ENCODE measurements at regions not wholly inside any gene's neighbourhood (a gene's known extent, or its start where the extent isn't known, plus 50 kb on each side); places are given as distances from the start of the nearest gene placed in this dataset.

- DNase-seq (ENCODE audit: low spot score) (peak; percentile 54), FAIRE-seq (no peak)
Observed at GRCh38 chr16:79805621-79806020, 205.1 kb upstream of the MAF start.

- DNase-seq (ENCODE audit: low spot score) (peak; percentile 99), FAIRE-seq (peak; percentile 99)
Observed at GRCh38 chr16:79801646-79802045, 201.1 kb upstream of the MAF start.

DNA sequence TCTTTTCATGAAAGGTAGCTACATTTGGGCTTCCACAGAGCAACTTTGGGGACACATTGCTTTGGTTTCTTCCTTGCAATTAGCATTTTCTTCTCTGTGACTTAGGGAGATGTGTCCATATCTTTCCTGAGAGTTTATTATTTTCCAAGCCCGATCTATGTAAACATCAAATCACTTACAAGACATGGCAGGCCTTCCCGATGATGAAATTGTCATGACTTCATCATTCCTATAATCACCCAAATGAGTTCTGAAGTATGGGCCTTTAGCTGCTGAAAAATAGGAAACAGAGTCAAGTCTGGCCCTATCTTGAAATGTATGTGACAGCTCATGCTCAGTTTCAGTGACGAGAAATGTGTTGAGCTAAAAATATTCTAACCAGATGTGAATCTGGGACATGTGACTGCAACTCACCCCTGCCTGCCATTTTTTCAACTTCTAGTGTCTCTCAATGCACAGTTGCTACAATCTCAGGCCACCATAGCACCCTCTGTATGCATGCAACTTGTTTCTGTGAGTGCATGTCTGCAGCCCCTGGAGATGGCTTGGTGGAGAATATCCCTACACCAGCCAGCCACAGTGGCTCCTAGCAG, 199.6 kb upstream of the MAF start:
- DNase-seq (ENCODE audit: low spot score), result no peak
- FAIRE-seq, result no peak

DNA sequence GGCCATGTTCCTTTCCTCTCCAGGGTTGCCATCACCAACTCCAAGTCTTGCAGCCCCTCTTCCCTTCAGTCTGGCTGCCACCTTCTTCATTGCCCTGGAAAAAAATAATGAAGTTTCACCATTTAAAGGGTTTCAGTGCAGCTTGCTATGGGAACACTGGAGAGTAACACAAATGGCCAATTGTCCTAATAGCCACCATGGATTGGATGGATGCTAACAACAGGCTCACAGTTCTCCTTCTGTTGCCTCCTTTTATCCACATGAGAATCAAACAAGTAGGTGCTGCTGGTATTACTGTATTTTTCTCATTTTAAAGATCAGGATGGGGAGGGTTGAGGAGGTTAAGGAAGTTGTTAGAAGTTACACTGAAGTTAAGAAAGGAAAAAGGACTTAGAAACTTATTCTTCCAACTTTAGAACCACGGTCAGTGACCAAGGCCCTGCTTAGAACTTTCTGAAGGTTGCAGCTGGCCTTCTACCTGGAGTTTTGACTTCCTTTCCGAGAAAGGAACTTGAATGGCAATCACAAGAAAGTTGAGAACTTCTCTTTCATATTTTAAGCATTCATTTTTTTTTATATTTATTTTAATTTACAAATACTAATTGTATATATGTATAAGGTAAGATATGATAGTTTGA, 198.0 kb upstream of the MAF start:
- FAIRE-seq (no peak), DNase-seq (ENCODE audit: low spot score) (no peak)

DNA sequence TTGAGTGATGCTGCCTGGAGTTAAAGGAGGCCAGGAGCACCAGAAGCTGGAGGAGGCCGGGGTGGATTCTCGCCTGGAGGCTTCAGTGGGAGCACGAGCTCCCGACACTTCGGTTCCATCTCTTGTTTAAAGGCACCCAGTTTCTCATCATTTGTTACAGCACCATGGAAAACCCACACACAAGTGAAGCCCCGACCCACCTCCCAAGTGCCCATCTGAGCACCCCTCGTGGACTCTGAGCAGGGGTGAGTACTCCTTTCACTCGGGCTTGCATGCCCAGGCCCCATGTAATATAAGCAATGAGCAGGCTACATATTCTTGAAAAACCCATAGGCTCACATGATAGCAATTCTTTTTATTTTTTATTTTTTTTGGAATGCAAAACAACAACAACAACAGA, 196.9 kb upstream of the MAF start:
- FAIRE-seq, result no peak
- no peak for DNase-seq (ENCODE audit: low spot score)

- FAIRE-seq (no peak), DNase-seq (ENCODE audit: low spot score) (no peak)
Observed at GRCh38 chr16:79795556-79795955, 195.0 kb upstream of the MAF start.

DNA sequence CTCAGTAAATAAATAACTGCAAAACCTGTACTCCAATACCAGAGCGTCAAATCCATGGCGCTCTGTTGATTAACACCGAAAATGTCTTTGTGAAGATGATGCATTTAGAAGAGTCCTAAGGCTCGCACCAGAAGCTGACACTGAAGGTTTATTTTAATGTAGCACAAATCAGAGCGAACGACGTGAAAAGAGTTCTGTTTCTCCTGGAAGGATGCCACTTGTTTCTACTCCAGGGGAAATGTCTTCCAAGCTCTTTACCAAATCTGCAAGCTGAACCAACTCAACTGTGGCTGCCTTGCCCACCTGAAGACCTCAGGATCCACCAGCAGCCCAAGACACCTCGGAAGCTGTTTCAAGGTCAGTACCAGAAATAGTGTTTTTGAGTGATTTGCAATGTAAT, 194.4 kb upstream of the MAF start:
- DNase-seq (ENCODE audit: low spot score), result no peak
- FAIRE-seq, result no peak

DNA sequence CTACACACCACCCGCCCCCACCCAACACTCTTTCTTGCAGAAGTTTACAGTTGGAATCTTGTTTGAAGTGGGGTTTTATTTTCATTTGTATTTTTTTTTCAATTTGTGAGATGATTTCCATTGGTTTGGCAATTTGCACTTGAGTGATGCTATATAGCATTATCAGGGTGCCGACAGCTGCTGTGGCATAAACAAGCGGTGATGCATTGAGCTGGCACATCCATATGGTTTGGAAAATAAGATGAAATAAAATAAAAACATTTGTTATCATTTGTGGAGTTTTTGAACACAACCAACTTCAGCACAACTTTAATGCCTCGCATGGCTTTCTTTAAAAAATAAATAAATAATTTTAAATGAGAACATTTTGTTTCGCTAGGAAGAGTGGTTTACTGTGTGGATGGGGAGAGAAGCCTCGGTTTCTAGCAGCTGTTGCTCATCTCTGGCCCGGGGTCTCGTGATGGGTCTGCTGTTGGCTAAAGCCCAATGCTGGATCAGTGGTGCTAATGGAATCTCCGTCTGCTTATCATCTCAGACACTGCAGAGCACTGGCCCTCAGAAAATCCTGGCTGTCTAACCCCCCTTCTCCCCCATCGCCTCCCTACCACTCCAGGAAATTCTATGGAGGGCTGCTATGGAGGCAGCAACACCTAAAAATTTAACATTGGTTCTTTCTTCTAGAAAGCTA, 192.3 kb upstream of the MAF start:
- DNase-seq (ENCODE audit: low spot score) (no peak), FAIRE-seq (no peak)

- no peak for FAIRE-seq
- no peak for DNase-seq (ENCODE audit: low spot score)
Observed at GRCh38 chr16:79792076-79792475, 191.5 kb upstream of the MAF start.

DNA sequence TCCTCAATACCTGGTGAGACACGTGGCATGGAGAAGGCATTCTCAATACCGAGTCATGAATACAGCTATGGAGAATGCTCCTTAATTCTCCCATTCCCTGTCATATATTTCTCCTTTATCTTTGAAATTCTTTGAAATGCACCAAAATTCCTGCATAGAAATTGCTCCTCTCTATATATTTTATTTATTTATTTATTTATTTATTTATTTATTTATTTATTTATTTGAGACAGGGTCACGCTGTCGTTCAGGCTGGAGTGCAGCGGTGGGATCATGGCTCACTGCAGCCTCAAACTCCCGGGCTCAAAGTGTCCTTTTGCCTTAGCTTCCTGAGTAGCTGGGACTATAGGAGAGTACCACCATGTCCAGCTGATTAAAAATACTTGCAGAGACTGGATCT, 190.3 kb upstream of the MAF start:
- no peak for DNase-seq (ENCODE audit: low spot score)
- no peak for FAIRE-seq

GRCh38 chr16:79788949-79789348, 188.4 kb upstream of the MAF start:
- DNase-seq (ENCODE audit: low spot score) (no peak), FAIRE-seq (no peak)

DNA sequence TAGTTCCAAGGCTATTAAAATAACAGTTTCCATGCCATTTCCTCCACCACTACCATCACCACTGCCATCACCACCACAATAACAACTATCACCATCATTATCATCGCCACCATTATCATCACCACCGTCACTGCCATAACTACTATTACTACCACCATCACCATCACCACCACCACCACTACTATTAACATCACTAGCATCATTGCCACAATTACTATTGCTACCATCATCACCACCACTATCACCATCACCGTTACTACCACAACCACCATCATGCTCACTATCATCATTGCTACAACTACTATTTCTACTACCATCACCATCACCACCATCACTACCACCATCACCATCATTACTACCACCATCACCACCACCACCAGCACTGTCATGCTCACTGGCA, 185.9 kb upstream of the MAF start:
- FAIRE-seq (no peak), DNase-seq (ENCODE audit: low spot score) (no peak)

- DNase-seq (ENCODE audit: low spot score) (no peak), FAIRE-seq (no peak)
Observed at GRCh38 chr16:79784007-79784406, 183.5 kb upstream of the MAF start.

DNA sequence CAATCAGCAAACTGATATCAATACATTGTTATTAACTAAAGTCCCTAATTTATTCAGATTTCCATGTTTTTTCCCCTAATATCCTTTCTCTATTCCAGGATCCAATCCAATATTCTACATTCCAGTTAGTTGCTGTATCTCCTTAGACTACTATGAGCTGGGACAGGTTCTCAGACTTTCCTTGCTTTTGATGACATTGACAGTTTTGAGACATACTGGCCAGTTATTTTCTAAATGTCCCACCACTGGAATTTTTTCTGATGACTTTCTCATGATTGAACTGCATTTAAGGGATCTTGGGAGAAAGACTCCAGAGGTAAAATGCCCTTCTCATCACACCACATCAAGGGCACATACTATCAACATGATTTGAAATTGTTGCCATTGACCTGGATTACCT, 177.1 kb upstream of the MAF start:
- no peak for FAIRE-seq
- DNase-seq (ENCODE audit: low spot score), result no peak

GRCh38 chr16:79776243-79776847, 175.8 kb upstream of the MAF start:
- DNase-seq (ENCODE audit: low spot score) (no peak), FAIRE-seq (no peak)

DNA sequence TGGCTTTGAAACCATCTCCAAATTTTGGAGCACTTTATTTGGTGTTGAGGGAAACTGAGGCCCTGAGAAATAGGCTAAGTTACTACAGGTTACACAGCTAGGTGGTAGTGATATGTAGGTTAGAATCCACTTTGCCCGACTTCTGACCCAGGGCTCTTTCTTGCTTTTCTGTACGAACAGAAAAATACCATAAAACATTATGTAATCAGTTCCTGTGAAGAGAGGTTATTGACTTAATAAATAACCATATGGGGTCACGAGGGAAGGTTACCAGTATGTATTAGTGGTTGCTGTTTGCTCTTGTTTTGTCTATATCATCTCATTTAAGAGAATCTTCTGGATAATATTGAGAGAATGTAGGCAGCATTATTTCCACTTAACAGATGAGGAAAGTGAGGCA, 172.2 kb upstream of the MAF start:
- FAIRE-seq (no peak), DNase-seq (ENCODE audit: low spot score) (no peak)

DNA sequence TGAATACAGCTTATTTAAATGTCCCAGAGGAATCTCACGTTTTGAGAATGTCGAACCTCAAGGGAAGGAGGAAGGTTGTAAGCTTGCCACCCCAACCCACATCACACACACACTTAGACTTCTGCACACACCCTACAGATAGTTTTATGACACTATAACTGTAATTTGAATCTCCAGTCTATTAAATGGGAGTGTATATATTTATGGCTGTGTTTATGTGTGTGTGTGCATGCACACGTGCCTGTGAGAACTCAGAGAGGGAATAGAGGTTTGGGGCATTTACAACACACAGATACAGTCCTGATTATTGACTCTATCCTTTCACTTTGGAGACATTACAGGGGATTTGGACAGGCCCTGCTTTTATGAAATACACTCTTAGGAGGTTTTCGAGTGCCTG, 171.5 kb upstream of the MAF start:
- FAIRE-seq, result no peak
- DNase-seq (ENCODE audit: low spot score), result no peak

GRCh38 chr16:79770244-79771064, 169.9 kb upstream of the MAF start:
- FAIRE-seq, result peak; percentile 77

DNA sequence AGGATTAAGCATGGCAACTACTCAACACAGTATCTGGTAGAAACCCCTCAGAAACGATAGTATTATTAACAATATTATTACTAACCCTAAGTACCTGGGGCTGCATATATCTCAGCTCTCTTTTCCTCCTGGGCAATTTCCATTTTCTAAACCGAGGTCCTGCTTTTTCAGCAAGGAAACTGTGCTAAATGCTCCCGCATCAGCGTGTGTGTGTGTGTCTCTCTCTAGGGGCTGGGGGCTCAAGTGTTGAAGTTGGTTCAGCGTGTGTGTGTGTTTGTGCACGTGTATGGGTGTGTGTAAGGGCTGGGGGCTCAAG, 169.3 kb upstream of the MAF start:
- no peak for FAIRE-seq
- no peak for DNase-seq (ENCODE audit: low spot score)

More at GRCh38 chr16:79770244-79771064, 169.9 kb upstream of the MAF start:
- DNase-seq (ENCODE audit: low spot score), result peak; percentile 70

DNA sequence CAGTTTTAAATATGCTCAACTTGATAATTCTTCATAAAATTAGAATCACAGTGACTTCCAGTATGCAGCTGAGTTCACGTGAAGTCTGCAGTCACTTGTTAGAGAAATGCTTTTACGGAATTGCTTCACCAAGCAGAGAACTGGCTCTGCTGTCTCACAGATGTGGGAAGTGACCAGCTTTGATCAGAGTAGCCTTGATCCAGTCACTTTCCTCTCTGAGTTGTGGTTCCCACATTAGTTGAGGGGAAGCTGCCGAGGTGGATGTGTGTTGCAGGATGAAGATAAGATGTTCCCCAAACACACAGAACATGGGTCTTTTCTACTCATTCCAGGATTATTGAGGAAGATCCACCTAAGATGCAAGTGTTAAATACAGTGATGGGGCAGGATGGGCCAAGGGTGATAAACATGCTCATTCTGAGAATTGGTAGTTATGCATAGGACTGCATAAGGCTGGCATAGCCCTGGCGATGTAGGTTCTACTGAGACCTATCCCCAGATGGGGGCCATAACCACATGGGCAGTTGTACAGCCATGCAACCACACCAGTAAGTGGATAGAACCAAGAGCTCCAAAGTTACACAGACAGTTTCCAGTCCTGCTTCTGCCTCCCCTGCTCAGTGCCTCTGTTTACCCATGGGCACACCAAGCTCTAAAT, 168.9 kb upstream of the MAF start:
- DNase-seq (ENCODE audit: low spot score), result no peak
- no peak for FAIRE-seq

DNA sequence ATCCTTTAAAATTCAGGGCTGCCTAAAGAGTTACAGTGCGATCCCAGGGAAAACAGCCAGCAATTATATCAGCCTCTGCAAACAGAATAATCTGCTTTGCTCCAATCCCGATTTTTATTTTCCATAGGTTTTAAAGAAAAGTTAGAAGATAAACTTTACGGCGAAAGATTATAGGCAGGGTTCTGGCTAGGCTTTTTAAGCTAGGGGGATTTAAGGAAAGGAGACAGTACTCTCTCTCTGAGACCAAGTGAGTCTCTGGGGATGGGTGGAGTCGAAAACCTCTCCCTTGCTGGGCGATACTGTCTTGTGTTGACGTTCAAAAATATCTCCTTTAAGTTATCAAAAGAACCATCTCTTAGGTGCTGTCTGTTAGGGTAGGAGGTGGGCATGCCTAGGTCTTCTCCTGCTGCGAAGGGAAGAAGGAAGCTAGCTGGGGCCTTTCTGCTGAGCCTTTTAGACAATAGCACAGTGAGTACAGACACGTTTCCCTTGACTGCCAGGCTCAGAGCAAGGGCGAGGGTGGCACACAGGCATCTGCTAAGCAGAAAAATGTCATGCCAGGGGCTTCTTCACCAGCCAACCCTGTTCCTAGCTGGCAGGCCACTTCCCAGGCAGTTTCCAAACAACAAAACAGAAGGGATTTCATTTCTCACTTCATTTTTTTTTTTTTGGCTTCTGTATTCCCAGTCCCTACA, 167.9 kb upstream of the MAF start:
- FAIRE-seq (no peak), DNase-seq (ENCODE audit: low spot score) (no peak)

All from RCC 7860 (cell line).